ENCODE measurements at regions not wholly inside any gene's neighbourhood (a gene's known extent, or its start where the extent isn't known, plus 50 kb on each side); places are given as distances from the start of the nearest gene placed in this dataset.

- Histone ChIP-seq H3K9me3 (ENCODE audit: control insufficient read depth, insufficient read depth, low read depth, low read length) (no peaks in the 10 kb centered on the region), H3K9ac (ENCODE audit: insufficient read depth, low read length) (peak overlapping the region; percentile 35), H3K4me1 (ENCODE audit: control insufficient read depth, extremely low read depth, insufficient read depth, low read length) (peaks cover 4% of the 10 kb centered on the region), H3K27me3 (ENCODE audit: control insufficient read depth, insufficient read depth, low read length) (no peaks in the 10 kb centered on the region), H4K20me1 (ENCODE audit: control insufficient read depth, extremely low read depth, insufficient read depth, low read length) (no peaks in the 10 kb centered on the region), H3K27ac (ENCODE audit: insufficient read depth, low read length) (no peak overlapping the region), H3K79me2 (ENCODE audit: control insufficient read depth, insufficient read depth, low read length) (no peaks in the 10 kb centered on the region), H3K4me2 (ENCODE audit: extremely low read depth, insufficient read depth, low read length) (peak overlapping the region; percentile 82), H3K4me3 (replicated peaks in 1 of 4; ENCODE audit: control extremely low read depth in 1 of 4, insufficient read depth in 1 of 4, low read depth in 3 of 4, low read length in 4 of 4) (peak overlapping the region; percentile 32 to 60 (median 52)), H2AFZ (ENCODE audit: low read length) (no peak overlapping the region), H3K36me3 (ENCODE audit: control insufficient read depth, insufficient read depth, low read length) (no peaks in the 10 kb centered on the region)
- peak; percentile 45 to 65 for TF ChIP-seq CTCF (conservative IDR thresholded peaks at IDR 0.05 in 1 of 2, IDR thresholded peaks at IDR 0.05 in 1 of 2; ENCODE audit: low read depth in 1 of 2, low read length in 2 of 2)
- TF ChIP-seq EZH2 (IDR thresholded peaks at IDR 0.05; ENCODE audit: low read length, missing control alignments): no peak
- DNase-seq (ENCODE audit: low read depth in 2 of 2): peak; percentile 70
Observed at GRCh38 chr20:1802385-1803060, 92.7 kb upstream of the SIRPA start.

GRCh38 chr20:1801929-1802306 lies 93.3 kb upstream of the SIRPA start:
- H3K4me3 ChIP-seq (replicated peaks in 1 of 4; ENCODE audit: control extremely low read depth in 1 of 4, insufficient read depth in 1 of 4, low read depth in 3 of 4, low read length in 4 of 4): peak overlapping the region in 3 of 4 experiments; percentile 3 to 60 (median 55)
- no peaks in the 10 kb centered on the region for H3K9me3 ChIP-seq (ENCODE audit: control insufficient read depth, insufficient read depth, low read depth, low read length)
- H4K20me1 ChIP-seq (ENCODE audit: control insufficient read depth, extremely low read depth, insufficient read depth, low read length): no peaks in the 10 kb centered on the region
- no peaks in the 10 kb centered on the region for H3K36me3 ChIP-seq (ENCODE audit: control insufficient read depth, insufficient read depth, low read length)
- no peak overlapping the region for H3K27ac ChIP-seq (ENCODE audit: insufficient read depth, low read length)
- H2AFZ ChIP-seq (ENCODE audit: low read length): no peak overlapping the region
- H3K9ac ChIP-seq (ENCODE audit: insufficient read depth, low read length): no peak overlapping the region
- no peaks in the 10 kb centered on the region for H3K27me3 ChIP-seq (ENCODE audit: control insufficient read depth, insufficient read depth, low read length)
- DNase-seq (ENCODE audit: low read depth in 2 of 2): no peak
- no peak for TF ChIP-seq EZH2 (IDR thresholded peaks at IDR 0.05; ENCODE audit: low read length, missing control alignments)
- no peak for TF ChIP-seq CTCF (conservative IDR thresholded peaks at IDR 0.05 in 1 of 2, IDR thresholded peaks at IDR 0.05 in 1 of 2; ENCODE audit: low read depth in 1 of 2, low read length in 2 of 2)
- H3K4me1 ChIP-seq (ENCODE audit: control insufficient read depth, extremely low read depth, insufficient read depth, low read length): peaks cover 4% of the 10 kb centered on the region
- H3K4me2 ChIP-seq (ENCODE audit: extremely low read depth, insufficient read depth, low read length): peak overlapping the region; percentile 82
- H3K79me2 ChIP-seq (ENCODE audit: control insufficient read depth, insufficient read depth, low read length): no peaks in the 10 kb centered on the region

- no peaks in the 10 kb centered on the region for H3K79me2 ChIP-seq (ENCODE audit: control insufficient read depth, insufficient read depth, low read length)
- H3K4me1 ChIP-seq (ENCODE audit: control insufficient read depth, extremely low read depth, insufficient read depth, low read length): peaks cover 4% of the 10 kb centered on the region
- no peak overlapping the region for H3K27ac ChIP-seq (ENCODE audit: insufficient read depth, low read length)
- no peak overlapping the region for H3K4me3 ChIP-seq (replicated peaks in 1 of 4; ENCODE audit: control extremely low read depth in 1 of 4, insufficient read depth in 1 of 4, low read depth in 3 of 4, low read length in 4 of 4)
- H3K9ac ChIP-seq (ENCODE audit: insufficient read depth, low read length): no peak overlapping the region
- no peak for DNase-seq (ENCODE audit: low read depth in 2 of 2)
- H3K9me3 ChIP-seq (ENCODE audit: control insufficient read depth, insufficient read depth, low read depth, low read length): no peaks in the 10 kb centered on the region
- no peaks in the 10 kb centered on the region for H3K36me3 ChIP-seq (ENCODE audit: control insufficient read depth, insufficient read depth, low read length)
- no peak overlapping the region for H2AFZ ChIP-seq (ENCODE audit: low read length)
- H4K20me1 ChIP-seq (ENCODE audit: control insufficient read depth, extremely low read depth, insufficient read depth, low read length): no peaks in the 10 kb centered on the region
- no peak for TF ChIP-seq CTCF (conservative IDR thresholded peaks at IDR 0.05 in 1 of 2, IDR thresholded peaks at IDR 0.05 in 1 of 2; ENCODE audit: low read depth in 1 of 2, low read length in 2 of 2)
- H3K27me3 ChIP-seq (ENCODE audit: control insufficient read depth, insufficient read depth, low read length): no peaks in the 10 kb centered on the region
- H3K4me2 ChIP-seq (ENCODE audit: extremely low read depth, insufficient read depth, low read length): no peak overlapping the region
Observed at GRCh38 chr20:1801225-1801928, 93.8 kb upstream of the SIRPA start.

Measured in fibroblast of lung (primary cell).